HEK293 (cell line): ENCODE measurements at regions not wholly inside any gene's neighbourhood (a gene's known extent, or its start where the extent isn't known, plus 50 kb on each side); places are given as distances from the start of the nearest gene placed in this dataset.

Experiments
- CTCF ChIA-PET: fragments of 350-600 bp; formaldehyde crosslinking; extraction: SDS; loops from one replicate; lab custom pipeline; 2021; ENCODE audit warnings: antibody characterized with exemption; lab: Yijun Ruan, JAX
- POLR2A ChIA-PET: fragments of 300-600 bp; formaldehyde crosslinking; extraction: SDS; loops from one replicate; lab custom pipeline; 2020; ENCODE audit warnings: antibody characterized with exemption, inconsistent platforms; lab: Yijun Ruan, JAX
- H3K27ac ChIP-seq: fragments of 200-500 bp; sonication (Bioruptor generic); 2 replicates; pipeline ENCODE4 v1.5.1; 2014; ENCODE audit warnings: low read depth, low read length, control low read depth, inconsistent platforms; ENCODE audit errors: extremely low read depth
- H3K36me3 ChIP-seq, 2 experiments: fragments of 200-500 bp in 1 of 2; sonication (Bioruptor generic) in 1 of 2; 1 replicate in 1 of 2; 2 replicates in 1 of 2; pipeline ENCODE4 v1.5.1; 2014 to 2017; ENCODE audit warnings: inconsistent platforms in 2 of 2, low read length in 2 of 2; ENCODE audit not compliant: control insufficient read depth in 2 of 2, insufficient read depth in 1 of 2
- H3K4me1 ChIP-seq: fragments of 200-500 bp; sonication (Bioruptor generic); 2 replicates; pipeline ENCODE4 v1.5.1; 2014; ENCODE audit warnings: mild to moderate bottlenecking, low read length, inconsistent platforms; ENCODE audit not compliant: control insufficient read depth, insufficient read depth
- H3K4me3 ChIP-seq: 2 replicates; pipeline ENCODE4 v1.5.1; 2011; ENCODE audit warnings: low read depth, mild to moderate bottlenecking, control low read depth, low read length, moderate library complexity
- H3K9me3 ChIP-seq: fragments of 200-500 bp; sonication (Bioruptor generic); 2 replicates; pipeline ENCODE4 v1.5.1; 2014; ENCODE audit warnings: low read depth, low read length, inconsistent platforms; ENCODE audit not compliant: control insufficient read depth, insufficient read depth
- KLF17 ChIP-seq: fragments of 450-650 bp; formaldehyde crosslinking; IDR thresholded peaks from 2 replicates; pipeline ENCODE4 v1.5.1; 2016; ENCODE audit warnings: missing biosample characterization, missing genetic modification characterization
- RBAK ChIP-seq: fragments of 450-650 bp; formaldehyde crosslinking; IDR thresholded peaks from 2 replicates; pipeline ENCODE4 v1.5.1; 2016; ENCODE audit warnings: missing biosample characterization, missing genetic modification characterization
- SALL2 ChIP-seq: fragments of 450-650 bp; formaldehyde crosslinking; IDR thresholded peaks from 2 replicates; pipeline ENCODE4 v1.5.0; 2017; ENCODE audit warnings: missing biosample characterization, mild to moderate bottlenecking, missing genetic modification characterization, borderline replicate concordance
- SETDB1 ChIP-seq: IDR thresholded peaks from one replicate; pipeline ENCODE4 v1.6.1; 2017; ENCODE audit warnings: mild to moderate bottlenecking, low read length, moderate library complexity, mixed read lengths; ENCODE audit not compliant: insufficient read length
- YY2 ChIP-seq: fragments of 450-650 bp; formaldehyde crosslinking; IDR thresholded peaks from 2 replicates; pipeline ENCODE4 v1.5.1; 2016; ENCODE audit warnings: missing biosample characterization, missing genetic modification characterization
- ZBTB21 ChIP-seq: fragments of 450-650 bp; formaldehyde crosslinking; IDR thresholded peaks from 2 replicates; pipeline ENCODE4 v1.5.1; 2017; ENCODE audit warnings: missing biosample characterization, missing genetic modification characterization
- ZFP69B ChIP-seq: fragments of 450-650 bp; formaldehyde crosslinking; IDR thresholded peaks from 2 replicates; pipeline ENCODE4 v1.5.1; 2016; ENCODE audit warnings: missing biosample characterization, missing genetic modification characterization
- ZNF157 ChIP-seq: fragments of 450-650 bp; formaldehyde crosslinking; IDR thresholded peaks from 2 replicates; pipeline ENCODE4 v1.5.1; 2016; ENCODE audit warnings: missing biosample characterization, missing genetic modification characterization
- ZNF174 ChIP-seq: fragments of 450-650 bp; formaldehyde crosslinking; IDR thresholded peaks from 2 replicates; pipeline ENCODE4 v1.5.0; 2017; ENCODE audit warnings: missing biosample characterization, mild to moderate bottlenecking, missing genetic modification characterization
- ZNF214 ChIP-seq: fragments of 450-650 bp; formaldehyde crosslinking; IDR thresholded peaks from 2 replicates; pipeline ENCODE4 v1.5.1; 2017; ENCODE audit warnings: missing biosample characterization, mild to moderate bottlenecking, missing genetic modification characterization, borderline replicate concordance
- ZNF221 ChIP-seq: fragments of 450-650 bp; formaldehyde crosslinking; IDR thresholded peaks from 2 replicates; pipeline ENCODE4 v1.5.1; 2017; ENCODE audit warnings: missing biosample characterization, missing genetic modification characterization, borderline replicate concordance
- ZNF239 ChIP-seq: fragments of 450-650 bp; formaldehyde crosslinking; IDR thresholded peaks from 2 replicates; pipeline ENCODE4 v1.5.1; 2016; ENCODE audit warnings: missing biosample characterization, missing genetic modification characterization
- ZNF266 ChIP-seq: fragments of 450-650 bp; formaldehyde crosslinking; IDR thresholded peaks from 2 replicates; pipeline ENCODE4 v1.5.1; 2016; ENCODE audit warnings: missing biosample characterization, missing genetic modification characterization, low read depth
- ZNF335 ChIP-seq: fragments of 450-650 bp; formaldehyde crosslinking; conservative IDR thresholded peaks from 2 replicates; pipeline ENCODE4 v1.5.1; 2016; ENCODE audit warnings: missing biosample characterization, missing genetic modification characterization
- ZNF423 ChIP-seq: fragments of 450-650 bp; formaldehyde crosslinking; IDR thresholded peaks from 2 replicates; pipeline ENCODE4 v1.5.1; 2016; ENCODE audit warnings: missing biosample characterization, missing genetic modification characterization
- ZNF548 ChIP-seq: fragments of 450-650 bp; formaldehyde crosslinking; IDR thresholded peaks from 2 replicates; pipeline ENCODE4 v1.5.1; 2016; ENCODE audit warnings: missing biosample characterization, missing genetic modification characterization
- ZNF639 ChIP-seq: fragments of 450-650 bp; formaldehyde crosslinking; IDR thresholded peaks from 2 replicates; pipeline ENCODE4 v1.5.1; 2016; ENCODE audit warnings: missing biosample characterization, missing genetic modification characterization
- ZNF658 ChIP-seq: fragments of 450-650 bp; formaldehyde crosslinking; IDR thresholded peaks from 2 replicates; pipeline ENCODE4; 2016; ENCODE audit warnings: missing biosample characterization, missing genetic modification characterization
- ZNF692 ChIP-seq: fragments of 450-650 bp; formaldehyde crosslinking; IDR thresholded peaks from 2 replicates; pipeline ENCODE4 v1.5.1; 2016; ENCODE audit warnings: missing biosample characterization, missing genetic modification characterization
- ZNF792 ChIP-seq: fragments of 450-650 bp; formaldehyde crosslinking; IDR thresholded peaks from 2 replicates; pipeline ENCODE4 v1.5.1; 2016; ENCODE audit warnings: missing biosample characterization, missing genetic modification characterization

- TF ChIP-seq ZNF221 (tag by site-specific recombination) (no peak), ZNF548 (no peak), ZNF239 (tag by site-specific recombination) (no peak)
Observed at GRCh38 chr4:176964116-176964691, 171.5 kb upstream of the VEGFC start (continued).

GRCh38 chr4:176967586-176967985 lies 174.9 kb upstream of the VEGFC start:
- ChIA-PET CTCF (interaction anchor here (0.5 to 0.7 kb wide), 3 partner anchors 15 to 597 kb away, joined by 3 to 4 read pairs (median 3); no protein-coding TSS in a partner anchor), POLR2A (no interaction called here)
- TF ChIP-seq YY2 (tag by site-specific recombination) = no peak
- no peak for TF ChIP-seq ZNF174 (tag by site-specific recombination)
- TF ChIP-seq ZNF157 (tag by site-specific recombination) = no peak
- no peak for TF ChIP-seq ZNF423 (tag by site-specific recombination)
- no peak for TF ChIP-seq ZNF214 (tag by site-specific recombination)
- TF ChIP-seq ZBTB21 (tag by site-specific recombination) = no peak
- TF ChIP-seq ZFP69B = no peak
- no peak for TF ChIP-seq KLF17 (tag by site-specific recombination)
- TF ChIP-seq ZNF639 (tag by site-specific recombination) = no peak
- no peak for TF ChIP-seq ZNF266 (tag by site-specific recombination)
- TF ChIP-seq ZNF792 (tag by site-specific recombination) = no peak
- Histone ChIP-seq H3K27ac (no peak overlapping the region), H3K4me1 (no peaks in the 10 kb centered on the region), H3K36me3 (no peaks in the 10 kb centered on the region), H3K9me3 (no peaks in the 10 kb centered on the region), H3K4me3 (no peak overlapping the region)

GRCh38 chr4:176968094-176968493 lies 175.4 kb upstream of the VEGFC start:
- Histone ChIP-seq H3K4me1 (no peaks in the 10 kb centered on the region), H3K36me3 (no peaks in the 10 kb centered on the region), H3K9me3 (no peaks in the 10 kb centered on the region), H3K4me3 (no peak overlapping the region), H3K27ac (no peak overlapping the region)
- TF ChIP-seq RBAK (tag by site-specific recombination) (no peak), SETDB1 (no peak), ZNF335 (tag by site-specific recombination) (no peak), ZNF658 (tag by site-specific recombination) (no peak), SALL2 (tag by site-specific recombination) (no peak), ZNF692 (no peak)
- ChIA-PET POLR2A (no interaction called here), CTCF (interaction anchor here (0.7 kb wide), 1 partner anchor 58 kb away, joined by 3 read pairs; no protein-coding TSS in a partner anchor)
